PC-3 (cell line): ENCODE measurements at regions not wholly inside any gene's neighbourhood (a gene's known extent, or its start where the extent isn't known, plus 50 kb on each side); places are given as distances from the start of the nearest gene placed in this dataset.

Experiments used
- EZH2phosphoT487 ChIP-seq: fragments of 300-600 bp; sonication (generic); IDR thresholded peaks from 2 replicates; pipeline ENCODE4 v1.6.1; 2018; ENCODE audit warnings: mild to moderate bottlenecking, antibody characterized with exemption, low read length, borderline replicate concordance
- TF ChIP-seq, protein P1 (sequence below): fragments of 300-600 bp; sonication (generic); conservative IDR thresholded peaks from 2 replicates; pipeline ENCODE4 v1.5.1; 2017; ENCODE audit warnings: antibody characterized with exemption, low read depth, mild to moderate bottlenecking, low read length

DNA sequence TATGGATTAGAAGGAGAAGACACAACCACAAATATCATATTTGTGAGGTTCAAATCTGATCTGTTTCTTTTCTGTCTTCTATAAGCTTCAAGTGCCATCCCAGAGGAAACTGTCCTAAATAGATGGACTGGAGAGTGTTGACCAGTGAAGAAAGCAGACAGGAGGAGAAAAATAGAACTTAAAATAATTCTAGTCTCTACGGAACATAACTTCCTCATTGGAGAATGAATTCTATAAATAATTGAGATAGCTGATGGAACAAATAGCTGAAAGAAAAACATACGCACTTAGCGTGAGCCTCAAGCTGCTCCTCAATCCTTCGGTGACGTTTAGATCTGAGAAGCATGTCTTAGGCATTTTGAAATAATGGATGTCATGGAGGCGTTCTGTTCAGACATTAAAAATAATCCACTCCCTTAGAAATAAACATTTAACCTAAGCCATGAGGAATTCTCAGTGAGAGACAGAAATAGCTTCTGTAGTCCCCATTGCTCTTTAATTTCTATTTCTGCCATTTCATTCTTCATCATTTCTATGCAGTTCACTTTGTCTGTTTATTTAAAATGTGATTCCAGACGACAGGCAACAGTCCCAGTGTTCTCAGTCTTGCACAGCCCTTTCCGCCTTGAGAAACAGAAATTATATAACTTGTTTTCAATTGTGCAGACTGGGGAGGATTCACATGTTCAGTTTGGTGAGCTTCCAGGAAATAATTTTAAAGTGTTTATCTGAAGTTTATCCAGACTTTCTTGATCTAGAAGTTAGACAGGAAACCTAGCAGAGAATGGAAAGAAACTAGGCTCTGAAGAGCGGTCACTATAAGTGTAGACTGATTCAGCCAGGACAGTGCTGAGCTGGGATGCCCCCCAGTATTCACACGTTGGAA, 97.3 kb downstream of the NR1D2 start:
- TF ChIP-seq, protein P1, sequence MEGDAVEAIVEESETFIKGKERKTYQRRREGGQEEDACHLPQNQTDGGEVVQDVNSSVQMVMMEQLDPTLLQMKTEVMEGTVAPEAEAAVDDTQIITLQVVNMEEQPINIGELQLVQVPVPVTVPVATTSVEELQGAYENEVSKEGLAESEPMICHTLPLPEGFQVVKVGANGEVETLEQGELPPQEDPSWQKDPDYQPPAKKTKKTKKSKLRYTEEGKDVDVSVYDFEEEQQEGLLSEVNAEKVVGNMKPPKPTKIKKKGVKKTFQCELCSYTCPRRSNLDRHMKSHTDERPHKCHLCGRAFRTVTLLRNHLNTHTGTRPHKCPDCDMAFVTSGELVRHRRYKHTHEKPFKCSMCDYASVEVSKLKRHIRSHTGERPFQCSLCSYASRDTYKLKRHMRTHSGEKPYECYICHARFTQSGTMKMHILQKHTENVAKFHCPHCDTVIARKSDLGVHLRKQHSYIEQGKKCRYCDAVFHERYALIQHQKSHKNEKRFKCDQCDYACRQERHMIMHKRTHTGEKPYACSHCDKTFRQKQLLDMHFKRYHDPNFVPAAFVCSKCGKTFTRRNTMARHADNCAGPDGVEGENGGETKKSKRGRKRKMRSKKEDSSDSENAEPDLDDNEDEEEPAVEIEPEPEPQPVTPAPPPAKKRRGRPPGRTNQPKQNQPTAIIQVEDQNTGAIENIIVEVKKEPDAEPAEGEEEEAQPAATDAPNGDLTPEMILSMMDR, result no peak
- TF ChIP-seq EZH2phosphoT487, result no peak
